ENCODE measurements at regions not wholly inside any gene's neighbourhood (a gene's known extent, or its start where the extent isn't known, plus 50 kb on each side); places are given as distances from the start of the nearest gene placed in this dataset.
"Not testable (repeated sequence)": the region's sequence is repeated elsewhere in the genome, so short reads cannot be mapped to it uniquely, and the experiment has no call there.

DNA sequence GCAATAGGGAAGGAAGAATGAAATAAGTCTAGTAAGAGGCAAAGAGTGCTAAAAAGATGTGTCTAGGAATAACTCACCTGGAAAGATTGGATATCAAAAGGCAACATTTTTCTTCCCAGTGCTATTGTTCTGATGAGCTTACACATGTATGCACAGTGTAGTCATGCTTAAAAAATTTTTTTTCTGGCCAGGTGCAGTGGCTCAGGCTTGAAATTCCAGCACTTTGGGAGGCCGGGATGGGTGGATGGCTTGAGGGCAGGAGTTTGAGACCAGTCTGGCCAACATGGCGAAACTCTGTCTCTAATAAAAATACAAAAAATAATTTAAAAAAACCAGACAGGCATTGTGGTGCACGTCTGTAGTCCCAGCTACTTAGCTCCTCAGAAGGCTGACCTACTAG, 795.8 kb upstream of the IGFBP7 start:
- DNase-seq (ENCODE audit: low read depth, low spot score): no peak

DNA sequence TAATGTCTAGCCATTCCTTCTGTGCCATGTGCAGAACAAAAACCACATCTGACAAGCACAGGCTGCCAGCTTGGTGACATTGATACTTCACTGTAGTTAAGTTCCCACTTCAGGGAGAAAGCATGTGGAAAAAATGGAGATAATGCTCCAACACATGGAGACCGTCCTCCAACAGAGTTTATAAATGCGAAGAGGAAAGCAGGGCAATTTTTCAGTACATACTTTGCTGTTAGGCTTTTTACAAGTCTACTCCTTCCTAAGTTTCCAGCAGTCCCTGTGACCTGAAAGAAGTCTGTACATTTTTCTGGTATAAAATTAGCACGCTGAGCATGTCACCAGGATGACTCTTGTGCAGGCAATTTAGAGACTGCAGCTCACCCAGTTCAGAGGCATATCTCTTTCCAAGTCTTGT, 766.9 kb upstream of the IGFBP7 start:
- DNase-seq (ENCODE audit: low read depth, low spot score): no peak

DNA sequence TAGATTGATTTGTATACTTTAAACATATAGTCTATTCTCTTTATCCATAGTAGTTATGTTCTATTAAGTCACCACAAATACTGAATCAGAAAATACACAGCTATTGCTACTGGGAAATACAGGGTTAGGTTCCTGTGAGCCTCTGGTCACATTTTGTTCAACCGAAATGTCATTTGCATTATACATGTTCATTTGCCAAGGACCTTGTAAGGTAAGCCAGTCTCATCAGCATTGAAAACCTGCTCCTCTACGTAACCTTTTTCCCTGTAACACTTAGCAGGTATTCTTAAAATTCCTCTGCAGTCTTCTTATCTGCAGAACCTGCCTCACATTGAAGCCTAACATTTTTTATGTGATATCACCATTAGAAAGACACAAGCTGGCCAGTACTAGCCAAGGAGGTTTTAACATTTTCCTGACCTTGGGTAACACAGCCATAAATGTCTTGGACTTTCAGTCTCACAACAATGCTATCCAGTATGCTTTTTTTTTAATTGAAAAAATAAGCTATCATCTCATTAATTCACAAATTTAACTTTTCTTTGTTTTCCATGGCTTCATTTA, 765.7 kb upstream of the IGFBP7 start:
- no peak for DNase-seq (ENCODE audit: low read depth, low spot score)

- DNase-seq (ENCODE audit: low read depth, low spot score): no peak
Observed at GRCh38 chr4:57866468-57867171, 756.4 kb upstream of the IGFBP7 start.

- DNase-seq (ENCODE audit: low read depth, low spot score): no peak
Observed at GRCh38 chr4:57865264-57865663, 755.1 kb upstream of the IGFBP7 start.

DNA sequence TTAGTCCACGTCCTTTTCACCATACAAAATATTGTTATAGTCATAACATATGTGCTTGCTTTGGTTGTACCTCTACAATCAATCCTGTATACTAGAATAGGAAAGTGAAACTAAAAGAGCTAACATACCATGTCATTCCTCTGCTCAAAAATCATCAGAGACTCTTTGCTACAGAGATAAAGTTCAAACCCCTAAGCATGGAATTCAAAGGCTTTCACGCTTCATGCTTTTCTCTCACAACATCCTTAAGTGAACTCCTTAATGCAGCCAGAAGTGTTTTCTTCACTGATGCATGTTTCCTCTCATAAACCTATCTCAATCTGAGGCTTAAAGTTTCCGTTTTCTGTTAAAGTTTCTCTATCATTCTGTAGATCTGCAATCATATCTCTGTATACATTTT, 744.6 kb upstream of the IGFBP7 start:
- no peak for DNase-seq (ENCODE audit: low read depth, low spot score)

DNA sequence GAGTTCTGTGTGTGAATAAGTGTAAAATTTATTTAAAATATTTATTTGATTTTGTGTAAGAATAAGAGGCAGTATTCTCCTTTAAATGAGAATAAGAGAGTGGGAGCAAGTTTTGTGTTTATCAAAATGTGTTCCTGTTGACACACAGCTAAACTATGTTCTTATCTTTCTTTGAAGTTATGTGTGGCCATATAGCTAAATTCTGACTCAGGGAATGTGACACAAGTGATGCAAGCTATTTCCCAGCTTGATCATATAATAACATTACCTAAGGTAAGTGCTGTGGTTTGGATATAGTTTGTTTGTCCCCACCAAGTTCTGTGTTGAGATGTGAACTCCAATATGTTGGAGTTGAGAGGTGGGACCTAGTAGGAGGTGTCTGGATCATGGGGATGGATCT, 740.0 kb upstream of the IGFBP7 start:
- DNase-seq (ENCODE audit: low read depth, low spot score): no peak

GRCh38 chr4:57832083-57832482, 721.9 kb upstream of the IGFBP7 start:
- no peak for DNase-seq (ENCODE audit: low read depth, low spot score)

DNA sequence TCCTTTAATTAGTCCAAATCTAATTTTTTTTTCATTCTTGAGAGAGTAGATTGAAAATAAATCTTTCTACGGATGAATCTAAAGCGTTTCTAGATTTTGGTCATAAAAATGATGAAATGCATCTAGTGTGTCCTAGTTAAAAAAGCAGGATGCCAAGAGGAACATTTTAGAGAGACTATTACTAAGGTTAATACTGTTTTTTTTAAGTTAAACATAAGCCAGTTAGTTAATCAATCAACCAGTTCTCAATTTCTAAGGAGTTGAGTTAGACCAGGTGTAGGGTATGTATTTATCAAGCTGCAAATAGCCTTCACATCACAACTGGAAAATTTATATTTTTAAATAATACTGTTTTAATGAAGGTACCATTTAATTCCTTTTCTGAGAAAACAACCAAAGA, 679.5 kb upstream of the IGFBP7 start:
- DNase-seq (ENCODE audit: low read depth, low spot score): no peak

DNA sequence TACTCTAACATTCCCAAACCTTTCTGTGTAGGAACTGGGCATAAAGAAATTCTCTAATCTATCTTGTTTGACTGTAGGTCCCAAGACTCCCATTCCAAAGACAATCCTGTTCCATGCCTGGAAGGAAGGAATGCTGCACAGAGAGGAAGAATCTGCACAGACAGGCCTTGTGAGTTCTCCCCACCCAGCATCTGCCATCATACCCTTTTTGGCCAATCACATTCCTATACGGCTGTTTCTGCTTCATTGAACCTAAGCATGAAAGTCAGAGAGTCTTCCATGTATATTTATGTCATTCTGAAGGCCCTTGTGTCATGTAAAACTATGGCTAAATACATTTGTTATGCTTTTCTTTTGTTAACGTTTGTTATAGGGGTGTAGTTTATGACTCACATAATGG, 667.7 kb upstream of the IGFBP7 start:
- no peak for DNase-seq (ENCODE audit: low read depth, low spot score)

DNA sequence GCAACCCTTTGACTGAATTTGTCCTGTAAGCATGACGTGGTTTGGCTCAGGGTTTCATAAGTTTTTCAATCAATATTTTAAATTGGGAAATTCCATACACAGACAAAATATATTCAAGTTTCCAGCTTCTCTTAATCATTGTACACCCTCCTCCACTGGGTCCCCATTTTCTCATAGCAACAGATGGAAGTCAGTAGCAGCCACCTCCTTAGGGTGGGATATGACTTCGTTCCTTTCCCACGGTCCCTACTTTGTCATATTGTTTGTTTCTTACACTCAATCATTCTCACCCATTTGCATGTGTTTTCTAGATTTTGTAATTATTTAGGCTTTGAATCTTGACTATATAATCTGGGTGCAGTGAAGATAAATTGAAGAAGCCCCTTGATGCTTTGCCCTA, 664.5 kb upstream of the IGFBP7 start:
- DNase-seq (ENCODE audit: low read depth, low spot score): no peak

- no peak for DNase-seq (ENCODE audit: low read depth, low spot score)
Observed at GRCh38 chr4:57774171-57774570, 664.0 kb upstream of the IGFBP7 start.

GRCh38 chr4:57766341-57766740, 656.2 kb upstream of the IGFBP7 start:
- DNase-seq (ENCODE audit: low read depth, low spot score): no peak

DNA sequence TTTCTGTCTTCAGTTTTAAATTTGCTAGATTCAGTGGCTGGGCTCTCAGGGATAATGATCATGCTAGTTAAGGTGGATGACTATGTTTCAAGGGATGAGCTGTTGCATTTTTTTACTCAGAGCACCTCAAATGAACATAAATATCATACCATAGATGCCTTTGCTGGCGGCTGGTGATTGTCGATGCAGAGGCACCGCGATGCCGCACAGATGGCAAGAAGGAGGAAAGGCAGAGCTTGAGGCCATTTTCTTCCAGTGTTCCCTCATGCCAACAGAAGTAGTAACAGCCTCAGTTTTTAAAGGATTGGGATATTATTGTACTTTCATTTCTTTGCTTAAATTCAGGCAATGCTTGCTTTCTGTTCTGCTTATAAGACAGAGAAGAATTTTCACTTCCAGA, 654.7 kb upstream of the IGFBP7 start:
- DNase-seq (ENCODE audit: low read depth, low spot score): no peak

DNA sequence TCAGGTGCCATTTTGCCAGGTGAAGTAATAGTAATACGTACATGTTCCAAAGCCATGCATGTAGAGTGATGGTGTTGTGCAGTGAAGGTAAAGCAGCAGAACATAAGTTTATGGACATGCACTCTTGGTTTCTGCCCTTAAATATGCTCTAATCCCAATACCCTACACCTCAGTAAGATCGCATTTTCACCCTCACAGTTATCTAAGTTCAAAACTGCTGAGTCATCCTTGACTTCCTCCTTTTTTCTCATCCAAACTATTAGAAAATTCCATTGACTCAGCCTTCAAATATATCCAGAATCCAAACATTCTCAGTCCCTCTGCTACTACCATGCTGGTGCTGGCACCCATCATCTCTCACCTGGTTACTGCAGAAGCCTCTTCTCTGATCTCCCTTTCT, 652.9 kb upstream of the IGFBP7 start:
- no peak for DNase-seq (ENCODE audit: low read depth, low spot score)

GRCh38 chr4:57740625-57741190, 630.5 kb upstream of the IGFBP7 start:
- no peak for DNase-seq (ENCODE audit: low read depth, low spot score)

GRCh38 chr4:57736781-57737180, 626.6 kb upstream of the IGFBP7 start:
- DNase-seq (ENCODE audit: low read depth, low spot score): no peak

GRCh38 chr4:57734104-57734670, 624.0 kb upstream of the IGFBP7 start:
- DNase-seq (ENCODE audit: low read depth, low spot score): no peak

GRCh38 chr4:57729775-57730570, 619.8 kb upstream of the IGFBP7 start:
- not testable (repeated sequence) for DNase-seq (ENCODE audit: low read depth, low spot score)

DNA sequence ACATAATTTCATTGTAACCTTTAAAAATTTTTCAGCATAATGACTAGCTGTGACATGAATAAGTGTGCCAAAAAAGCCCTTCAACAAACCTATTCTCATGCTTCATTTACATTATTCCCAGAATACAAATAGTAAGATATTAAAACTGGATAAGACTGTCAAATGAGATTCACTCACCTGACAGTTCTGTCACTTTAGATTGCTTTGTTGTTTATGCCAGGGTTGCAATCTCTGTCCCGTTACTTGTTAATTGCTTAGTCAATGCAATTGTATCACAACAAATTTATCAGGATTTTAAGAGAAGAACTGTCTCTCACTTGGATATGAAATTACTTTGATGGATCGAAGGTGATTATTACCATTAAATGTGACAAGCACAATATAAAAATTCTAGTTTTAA, 616.0 kb upstream of the IGFBP7 start:
- DNase-seq (ENCODE audit: low read depth, low spot score): no peak

DNA sequence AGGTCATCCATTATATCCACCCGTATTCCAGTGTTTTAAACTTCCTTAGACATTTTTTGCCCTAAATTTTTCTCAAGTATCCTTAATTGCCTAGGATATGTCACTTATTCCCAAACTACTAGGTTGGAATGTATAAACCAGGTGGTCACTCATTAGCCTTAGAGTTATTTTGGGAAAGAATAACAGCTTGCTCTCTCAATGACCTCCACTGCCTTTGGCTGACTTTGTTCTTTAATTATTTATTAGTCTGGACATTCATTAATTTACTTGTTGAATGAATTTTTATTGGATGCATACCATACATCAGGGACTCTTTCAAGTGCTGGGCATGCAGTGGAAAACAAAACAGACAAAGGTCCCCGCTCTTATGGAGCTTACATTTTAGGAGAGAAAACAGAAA, 609.3 kb upstream of the IGFBP7 start:
- no peak for DNase-seq (ENCODE audit: low read depth, low spot score)

DNA sequence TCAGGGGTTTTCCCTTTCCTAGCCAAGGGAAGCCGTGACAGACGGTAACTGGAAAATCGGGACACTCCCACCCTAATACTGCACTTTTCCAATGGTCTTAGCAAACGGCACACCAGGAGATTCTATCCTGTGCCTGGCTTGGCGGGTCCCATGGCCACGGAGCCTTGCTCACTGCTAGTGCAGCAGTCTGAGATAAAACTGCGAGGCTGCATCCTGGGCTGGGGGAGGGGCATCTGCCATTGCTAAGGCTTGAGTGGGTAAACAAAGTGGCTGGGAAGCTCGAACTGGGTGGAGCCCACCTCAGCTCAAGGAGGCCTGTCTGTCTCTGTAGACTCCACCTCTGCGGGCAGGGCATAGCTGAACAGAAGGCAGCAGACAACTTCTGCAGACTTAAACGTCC, 604.1 kb upstream of the IGFBP7 start:
- DNase-seq (ENCODE audit: low read depth, low spot score): not testable (repeated sequence)
